Neutrophil (primary cell): ENCODE measurements at regions not wholly inside any gene's neighbourhood (a gene's known extent, or its start where the extent isn't known, plus 50 kb on each side); places are given as distances from the start of the nearest gene placed in this dataset.

Experiments
- H3K27ac ChIP-seq: fragments of 200-600 bp; sonication (generic); 2 replicates; pipeline ENCODE4 v1.5.1; 2016; ENCODE audit warnings: mild to moderate bottlenecking, moderate library complexity
- H3K27me3 ChIP-seq: fragments of 200-600 bp; sonication (generic); 2 replicates; pipeline ENCODE4 v1.6.0; 2016; ENCODE audit warnings: mild to moderate bottlenecking
- H3K36me3 ChIP-seq: fragments of 200-600 bp; sonication (generic); 2 replicates; pipeline ENCODE4 v1.5.1; 2017
- H3K4me1 ChIP-seq, 2 experiments: fragments of 200-600 bp in 1 of 2; sonication (generic) in 1 of 2; 1 replicate in 1 of 2; 2 replicates in 1 of 2; pipeline versions ENCODE4 v1.5.1 to v1.6.1; 2013 to 2016; ENCODE audit warnings: low read depth in 1 of 2, low read length in 1 of 2, mild to moderate bottlenecking in 1 of 2, moderate library complexity in 1 of 2; ENCODE audit not compliant: control insufficient read depth in 1 of 2, insufficient read depth in 1 of 2
- H3K4me3 ChIP-seq, 2 experiments: fragments of 200-600 bp in 1 of 2; sonication (generic) in 1 of 2; 1 replicate in 1 of 2; 2 replicates in 1 of 2; pipeline ENCODE4 v1.5.1; 2013 to 2016; ENCODE audit warnings: low read depth in 1 of 2, low read length in 1 of 2, mild to moderate bottlenecking in 1 of 2, moderate library complexity in 1 of 2
- H3K9me3 ChIP-seq: fragments of 200-600 bp; sonication (generic); 2 replicates; pipeline ENCODE4 v1.5.1; 2016
- TF ChIP-seq, protein P1 (sequence below): fragments of 200-600 bp; sonication (generic); IDR thresholded peaks from 2 replicates; pipeline ENCODE4 v1.5.1; 2016; ENCODE audit warnings: antibody characterized with exemption

DNA sequence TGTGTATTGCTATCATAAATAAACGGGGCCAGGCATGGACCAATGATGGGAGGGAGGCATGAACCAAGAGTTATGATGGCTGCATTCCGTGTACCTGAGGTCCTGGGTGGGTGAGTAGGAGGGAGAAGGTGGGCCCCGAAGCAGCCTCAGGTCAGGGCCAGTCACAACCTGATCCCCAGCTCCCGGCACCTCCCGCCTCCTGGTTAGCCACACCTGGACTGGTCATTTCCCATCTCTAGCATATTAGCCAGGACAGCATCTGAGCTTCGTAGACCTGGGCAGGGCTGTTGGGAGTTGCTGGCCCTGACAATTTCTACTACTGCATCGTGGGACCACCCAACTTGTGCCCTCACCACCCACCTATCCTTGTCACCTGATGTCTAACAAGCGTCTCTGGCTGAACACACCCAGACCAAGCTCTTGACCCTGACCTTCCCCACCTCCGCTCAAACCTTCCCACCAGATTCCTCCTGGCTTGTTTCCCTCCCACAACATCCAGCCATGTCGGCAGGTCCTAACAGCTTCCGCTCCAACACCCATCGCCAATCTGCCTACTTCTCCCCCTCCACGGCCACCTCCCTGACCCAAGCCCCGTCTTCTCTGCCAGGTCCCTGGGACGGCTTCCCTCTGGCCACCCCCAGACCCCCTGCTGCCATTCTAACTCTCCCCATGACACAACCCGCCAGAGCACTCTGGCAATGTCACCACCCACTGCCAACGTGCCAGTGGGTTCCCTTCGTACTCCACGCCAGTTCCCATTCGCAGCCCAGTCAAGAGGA lies 133.8 kb upstream of the IQSEC1 start:
- no peak overlapping the region for H3K4me3 ChIP-seq
- H3K36me3 ChIP-seq: no peaks in the 10 kb centered on the region
- TF ChIP-seq, protein P1, sequence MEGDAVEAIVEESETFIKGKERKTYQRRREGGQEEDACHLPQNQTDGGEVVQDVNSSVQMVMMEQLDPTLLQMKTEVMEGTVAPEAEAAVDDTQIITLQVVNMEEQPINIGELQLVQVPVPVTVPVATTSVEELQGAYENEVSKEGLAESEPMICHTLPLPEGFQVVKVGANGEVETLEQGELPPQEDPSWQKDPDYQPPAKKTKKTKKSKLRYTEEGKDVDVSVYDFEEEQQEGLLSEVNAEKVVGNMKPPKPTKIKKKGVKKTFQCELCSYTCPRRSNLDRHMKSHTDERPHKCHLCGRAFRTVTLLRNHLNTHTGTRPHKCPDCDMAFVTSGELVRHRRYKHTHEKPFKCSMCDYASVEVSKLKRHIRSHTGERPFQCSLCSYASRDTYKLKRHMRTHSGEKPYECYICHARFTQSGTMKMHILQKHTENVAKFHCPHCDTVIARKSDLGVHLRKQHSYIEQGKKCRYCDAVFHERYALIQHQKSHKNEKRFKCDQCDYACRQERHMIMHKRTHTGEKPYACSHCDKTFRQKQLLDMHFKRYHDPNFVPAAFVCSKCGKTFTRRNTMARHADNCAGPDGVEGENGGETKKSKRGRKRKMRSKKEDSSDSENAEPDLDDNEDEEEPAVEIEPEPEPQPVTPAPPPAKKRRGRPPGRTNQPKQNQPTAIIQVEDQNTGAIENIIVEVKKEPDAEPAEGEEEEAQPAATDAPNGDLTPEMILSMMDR: no peak
- no peaks in the 10 kb centered on the region for H3K4me1 ChIP-seq
- H3K27me3 ChIP-seq: peaks cover 53% of the 10 kb centered on the region
- H3K9me3 ChIP-seq: no peaks in the 10 kb centered on the region
- no peak overlapping the region for H3K27ac ChIP-seq

- TF ChIP-seq, protein P1: no peak
- Histone ChIP-seq H3K27me3 (peaks cover 67% of the 10 kb centered on the region), H3K9me3 (no peaks in the 10 kb centered on the region)
These were observed 132.4 kb upstream of the IQSEC1 start for GRCh38 chr3:13205567-13206143.

GRCh38 chr3:13204177-13204581 lies 130.9 kb upstream of the IQSEC1 start:
- Histone ChIP-seq H3K4me1 (no peaks in the 10 kb centered on the region), H3K36me3 (no peaks in the 10 kb centered on the region), H3K27ac (no peak overlapping the region), H3K9me3 (no peaks in the 10 kb centered on the region), H3K4me3 (no peak overlapping the region), H3K27me3 (peaks cover 80% of the 10 kb centered on the region)
- TF ChIP-seq, protein P1: no peak

More at GRCh38 chr3:13205567-13206143, 132.4 kb upstream of the IQSEC1 start:
- Histone ChIP-seq H3K4me3 (no peak overlapping the region), H3K36me3 (no peaks in the 10 kb centered on the region), H3K4me1 (no peaks in the 10 kb centered on the region), H3K27ac (no peak overlapping the region)

DNA sequence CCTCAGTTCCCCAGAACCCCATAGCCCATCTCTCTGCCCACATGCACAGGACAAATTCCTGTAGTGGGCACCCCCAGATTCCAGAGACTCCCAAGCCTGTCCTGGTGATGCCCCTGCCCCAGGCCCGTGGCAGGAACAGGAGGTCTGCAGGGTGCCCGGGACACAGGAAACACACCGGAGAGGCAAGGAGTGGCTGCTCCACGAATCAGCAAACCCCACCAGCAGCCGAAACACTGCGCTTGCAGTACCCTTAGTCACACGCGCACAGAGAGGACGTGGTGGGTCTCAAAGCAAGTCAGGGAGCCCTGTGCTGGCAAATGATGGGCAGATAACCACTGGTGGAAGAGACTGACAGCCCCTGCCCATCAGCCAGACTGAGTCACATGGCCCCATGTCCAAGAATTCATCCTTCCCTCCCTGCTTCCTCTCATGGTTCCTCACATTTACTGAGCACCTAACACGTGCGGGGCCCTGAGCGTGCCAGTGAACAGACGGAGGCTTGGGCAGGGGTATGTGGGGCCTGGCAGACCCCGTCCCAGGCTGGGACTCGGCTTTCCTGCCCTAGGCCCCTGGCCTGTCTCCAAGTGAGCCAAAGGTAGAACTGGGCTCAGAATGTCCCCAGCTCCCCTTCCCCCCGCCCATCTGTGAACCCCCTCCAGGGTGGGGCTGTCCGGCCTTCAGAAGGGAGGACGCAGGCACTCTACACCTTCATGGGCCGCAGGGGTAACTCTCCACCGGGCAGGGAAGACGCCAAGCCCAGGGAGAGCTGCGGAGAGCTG lies 130.4 kb upstream of the IQSEC1 start:
- H3K9me3 ChIP-seq: no peaks in the 10 kb centered on the region
- no peaks in the 10 kb centered on the region for H3K4me1 ChIP-seq
- H3K4me3 ChIP-seq: no peak overlapping the region
- no peaks in the 10 kb centered on the region for H3K36me3 ChIP-seq
- H3K27me3 ChIP-seq: peaks cover 80% of the 10 kb centered on the region
- no peak overlapping the region for H3K27ac ChIP-seq
- TF ChIP-seq, protein P1: no peak

- Histone ChIP-seq H3K36me3 (no peaks in the 10 kb centered on the region), H3K4me3 (no peak overlapping the region), H3K9me3 (no peaks in the 10 kb centered on the region), H3K27ac (no peak overlapping the region), H3K27me3 (peaks cover 80% of the 10 kb centered on the region), H3K4me1 (no peaks in the 10 kb centered on the region)
- TF ChIP-seq, protein P1: no peak
These were observed 129.6 kb upstream of the IQSEC1 start for GRCh38 chr3:13202744-13203397.
